ENCODE measurements at regions not wholly inside any gene's neighbourhood (a gene's known extent, or its start where the extent isn't known, plus 50 kb on each side); places are given as distances from the start of the nearest gene placed in this dataset.

- no TSS peak for BruUV-seq (replicated peaks)
- Histone ChIP-seq H4K20me1 (replicated peaks; ENCODE audit: control insufficient read depth, insufficient read depth, low read length) (no peaks in the 10 kb centered on the region), H3K4me3 (no peak overlapping the region), H3K4me1 (replicated peaks in 1 of 2; ENCODE audit: control insufficient read depth in 2 of 2, insufficient read depth in 2 of 2, low read length in 2 of 2) (no peaks in the 10 kb centered on the region), H3K36me3 (ENCODE audit: control insufficient read depth, insufficient read depth, low read length) (no peaks in the 10 kb centered on the region), H2AFZ (ENCODE audit: low read depth, low read length) (no peak overlapping the region), H3K4me2 (ENCODE audit: insufficient read depth, low read length) (no peak overlapping the region), H3K27ac (ENCODE audit: extremely low read depth, low read depth, low read length) (no peak overlapping the region), H3K9me1 (ENCODE audit: control insufficient read depth, insufficient read depth, low read length) (no peaks in the 10 kb centered on the region), H3K9me3 (replicated peaks; ENCODE audit: control insufficient read depth, insufficient read depth, low read depth, low read length) (no peaks in the 10 kb centered on the region), H3K79me2 (ENCODE audit: control insufficient read depth, insufficient read depth, low read length) (no peaks in the 10 kb centered on the region), H3K27me3 (ENCODE audit: control insufficient read depth in 2 of 2, insufficient read depth in 2 of 2, low read length in 2 of 2) (no peaks in the 10 kb centered on the region), H3K9ac (ENCODE audit: insufficient read depth in 1 of 2, low read depth in 2 of 2, low read length in 2 of 2) (no peak overlapping the region)
- DNase-seq (ENCODE audit: extremely low read depth in 1 of 4, low spot score in 3 of 4) (no peak), FAIRE-seq (no peak), ATAC-seq (no peak)
- in situ Hi-C loops (cut with MboI) (no loop called here), intact Hi-C loops (cut with micrococcal nuclease) (no loop called here)
- no peak for TF ChIP-seq ZNF77 (CRISPR knock-in tag; IDR thresholded peaks at IDR 0.05)
- CTCF ChIA-PET (ENCODE audit: low intra/inter-chr PET ratio), result no interaction called here
- WGBS (ENCODE audit: insufficient coverage, low coverage, missing lambda C conversion rate), result 3% methylated on average over 4 of the region's 4 CpGs
- POLR2A ChIA-PET, result no interaction called here
Observed at GRCh38 chr2:155733091-155733853, 599.2 kb downstream of the NR4A2 start.

GRCh38 chr2:155730804-155731203, 601.7 kb downstream of the NR4A2 start:
- no peak for FAIRE-seq
- ChIA-PET POLR2A (interaction anchor here (0.8 kb wide), 1 partner anchor 39 kb away, joined by 3 read pairs; no protein-coding TSS in a partner anchor), CTCF (ENCODE audit: low intra/inter-chr PET ratio) (no interaction called here)
- H3K4me3 ChIP-seq, result no peak overlapping the region
- WGBS (ENCODE audit: insufficient coverage, low coverage, missing lambda C conversion rate), result 1% methylated on average over 5 of the region's 5 CpGs
- H2AFZ ChIP-seq (ENCODE audit: low read depth, low read length), result no peak overlapping the region
- no TSS peak for BruUV-seq (replicated peaks)
- no peak for ATAC-seq
- H3K79me2 ChIP-seq (ENCODE audit: control insufficient read depth, insufficient read depth, low read length), result no peaks in the 10 kb centered on the region
- no peaks in the 10 kb centered on the region for H3K9me3 ChIP-seq (replicated peaks; ENCODE audit: control insufficient read depth, insufficient read depth, low read depth, low read length)
- no peaks in the 10 kb centered on the region for H3K4me1 ChIP-seq (replicated peaks in 1 of 2; ENCODE audit: control insufficient read depth in 2 of 2, insufficient read depth in 2 of 2, low read length in 2 of 2)
- H4K20me1 ChIP-seq (replicated peaks; ENCODE audit: control insufficient read depth, insufficient read depth, low read length), result no peaks in the 10 kb centered on the region
- in situ Hi-C loops (cut with MboI) (no loop called here), intact Hi-C loops (cut with micrococcal nuclease) (no loop called here)
- DNase-seq (ENCODE audit: extremely low read depth in 1 of 4, low spot score in 3 of 4), result no peak
- no peak overlapping the region for H3K9ac ChIP-seq (ENCODE audit: insufficient read depth in 1 of 2, low read depth in 2 of 2, low read length in 2 of 2)
- no peak overlapping the region for H3K27ac ChIP-seq (ENCODE audit: extremely low read depth, low read depth, low read length)
- no peaks in the 10 kb centered on the region for H3K27me3 ChIP-seq (ENCODE audit: control insufficient read depth in 2 of 2, insufficient read depth in 2 of 2, low read length in 2 of 2)
- H3K36me3 ChIP-seq (ENCODE audit: control insufficient read depth, insufficient read depth, low read length), result no peaks in the 10 kb centered on the region
- no peaks in the 10 kb centered on the region for H3K9me1 ChIP-seq (ENCODE audit: control insufficient read depth, insufficient read depth, low read length)
- no peak overlapping the region for H3K4me2 ChIP-seq (ENCODE audit: insufficient read depth, low read length)
- no peak for TF ChIP-seq PRMT5 (CRISPR knock-in tag; IDR thresholded peaks at IDR 0.05)
- no peak for TF ChIP-seq ZBTB5 (IDR thresholded peaks at IDR 0.05)
- TF ChIP-seq ZNF512 (tag; IDR thresholded peaks at IDR 0.05), result no peak
- TF ChIP-seq ZNF384 (IDR thresholded peaks at IDR 0.05; ENCODE audit: low read depth, low read length), result no peak
- no peak for TF ChIP-seq NR2C1 (IDR thresholded peaks at IDR 0.05)
- TF ChIP-seq NR2C1 (tag; IDR thresholded peaks at IDR 0.05), result no peak
- no peak for TF ChIP-seq PRDM10 (IDR thresholded peaks at IDR 0.05; ENCODE audit: partially characterized antibody)

Measured in K562 (cell line).